ENCODE measurements at regions not wholly inside any gene's neighbourhood (a gene's known extent, or its start where the extent isn't known, plus 50 kb on each side); places are given as distances from the start of the nearest gene placed in this dataset.
"Not testable (repeated sequence)": the region's sequence is repeated elsewhere in the genome, so short reads cannot be mapped to it uniquely, and the experiment has no call there.

GRCh38 chr17:34471278-34471677 lies 108.1 kb upstream of the TMEM132E start:
- not testable (repeated sequence) for DNase-seq

- no peak for DNase-seq
Measured at GRCh38 chr17:34465789-34466188, 102.8 kb upstream of the CCL1 start.

- no peak for DNase-seq
Measured at GRCh38 chr17:34464812-34465211, 101.8 kb upstream of the CCL1 start.

GRCh38 chr17:34458266-34458665 lies 95.2 kb upstream of the CCL1 start:
- DNase-seq: no peak

GRCh38 chr17:34456121-34456520 lies 93.1 kb upstream of the CCL1 start:
- DNase-seq: no peak

- no peak for DNase-seq
Measured at GRCh38 chr17:34452769-34453168, 89.7 kb upstream of the CCL1 start.

- no peak for DNase-seq
Measured at GRCh38 chr17:34451313-34451712, 88.3 kb upstream of the CCL1 start.

- DNase-seq: no peak
Measured at GRCh38 chr17:34447406-34447805, 84.4 kb upstream of the CCL1 start.

GRCh38 chr17:34445101-34445500 lies 82.1 kb upstream of the CCL1 start:
- DNase-seq: no peak

- DNase-seq: no peak
Measured at GRCh38 chr17:34443619-34444469, 80.8 kb upstream of the CCL1 start.

- DNase-seq: no peak
Measured at GRCh38 chr17:34442387-34443111, 79.5 kb upstream of the CCL1 start.

GRCh38 chr17:34437188-34437587 lies 74.2 kb upstream of the CCL1 start:
- DNase-seq: no peak

GRCh38 chr17:34436607-34437006 lies 73.6 kb upstream of the CCL1 start:
- DNase-seq: no peak

- no peak for DNase-seq
Measured at GRCh38 chr17:34435182-34435928, 72.3 kb upstream of the CCL1 start.

- DNase-seq: no peak
Measured at GRCh38 chr17:34434052-34434451, 71.0 kb upstream of the CCL1 start.

- no peak for DNase-seq
Measured at GRCh38 chr17:34424814-34425491, 61.9 kb upstream of the CCL1 start.

- DNase-seq: no peak
Measured at GRCh38 chr17:34423978-34424813, 61.2 kb upstream of the CCL1 start.

- DNase-seq: not testable (repeated sequence)
Measured at GRCh38 chr17:34423315-34423714, 60.3 kb upstream of the CCL1 start.

- DNase-seq: no peak
Measured at GRCh38 chr17:34420900-34421299, 57.9 kb upstream of the CCL1 start.

GRCh38 chr17:34420254-34420766 lies 57.3 kb upstream of the CCL1 start:
- peak; percentile 62 for DNase-seq

GRCh38 chr17:34416116-34416515 lies 53.1 kb upstream of the CCL1 start:
- DNase-seq: no peak

GRCh38 chr17:34414339-34414738 lies 51.3 kb upstream of the CCL1 start:
- DNase-seq: no peak
